HEK293T (cell line): ENCODE measurements at regions not wholly inside any gene's neighbourhood (a gene's known extent, or its start where the extent isn't known, plus 50 kb on each side); places are given as distances from the start of the nearest gene placed in this dataset.

Source experiments
- CTCF ChIA-PET: fragments of 350-600 bp; formaldehyde crosslinking; extraction: SDS; loops from one replicate; lab custom pipeline; 2021; ENCODE audit warnings: antibody characterized with exemption, inconsistent platforms; lab: Yijun Ruan, JAX
- POLR2A ChIA-PET: fragments of 350-600 bp; formaldehyde crosslinking; extraction: SDS; loops from one replicate; lab custom pipeline; 2020; ENCODE audit warnings: antibody characterized with exemption, inconsistent platforms; lab: Yijun Ruan, JAX
- DNase-seq: peaks from one replicate; pipeline ENCODE4 v3.0.0; 2012; ENCODE audit warnings: mixed read lengths; ENCODE audit errors: extremely low spot score
- ARNT ChIP-seq: fragments of 450-650 bp; IDR thresholded peaks from 2 replicates; pipeline ENCODE4 v1.6.1; 2017; ENCODE audit warnings: mild to moderate bottlenecking
- BHLHE40 ChIP-seq: fragments of 450-650 bp; IDR thresholded peaks from 2 replicates; pipeline ENCODE4 v1.6.1; 2016; ENCODE audit warnings: mild to moderate bottlenecking, moderate library complexity, borderline replicate concordance
- CTBP1 ChIP-seq: fragments of 450-650 bp; IDR thresholded peaks from 2 replicates; pipeline ENCODE4 v1.6.1; 2016; ENCODE audit warnings: borderline replicate concordance
- ELF4 ChIP-seq: fragments of 450-650 bp; IDR thresholded peaks from 2 replicates; pipeline ENCODE4 v1.6.1; 2017; ENCODE audit warnings: antibody characterized with exemption
- FOXA1 ChIP-seq: fragments of 450-650 bp; IDR thresholded peaks from 2 replicates; pipeline ENCODE4 v1.6.1; 2016; ENCODE audit warnings: mild to moderate bottlenecking
- FOXK2 ChIP-seq: fragments of 450-650 bp; IDR thresholded peaks from 2 replicates; pipeline ENCODE4 v1.6.1; 2016; ENCODE audit warnings: mild to moderate bottlenecking
- FOXM1 ChIP-seq: fragments of 450-650 bp; IDR thresholded peaks from 2 replicates; pipeline ENCODE4 v1.6.1; 2017; ENCODE audit warnings: mild to moderate bottlenecking, borderline replicate concordance
- HDGF ChIP-seq: fragments of 450-650 bp; IDR thresholded peaks from 2 replicates; pipeline ENCODE4 v1.6.1; 2017; ENCODE audit warnings: antibody characterized with exemption, borderline replicate concordance
- L3MBTL2 ChIP-seq: fragments of 450-650 bp; conservative IDR thresholded peaks from 2 replicates; pipeline ENCODE4 v1.6.1; 2016; ENCODE audit warnings: mild to moderate bottlenecking
- LEF1 ChIP-seq: fragments of 450-650 bp; IDR thresholded peaks from 2 replicates; pipeline ENCODE4 v1.6.1; 2017; ENCODE audit warnings: mild to moderate bottlenecking, borderline replicate concordance
- NFRKB ChIP-seq: fragments of 450-650 bp; IDR thresholded peaks from 2 replicates; pipeline ENCODE4 v1.6.1; 2016; ENCODE audit warnings: mild to moderate bottlenecking, moderate library complexity
- PKNOX1 ChIP-seq: fragments of 450-650 bp; IDR thresholded peaks from 2 replicates; pipeline ENCODE4 v1.6.1; 2016
- SP1 ChIP-seq: fragments of 450-650 bp; IDR thresholded peaks from 2 replicates; pipeline ENCODE4 v1.6.1; 2017
- SUZ12 ChIP-seq: fragments of 450-650 bp; IDR thresholded peaks from 2 replicates; pipeline ENCODE4 v1.6.1; 2016; ENCODE audit warnings: mild to moderate bottlenecking
- TARDBP ChIP-seq: fragments of 450-650 bp; IDR thresholded peaks from 2 replicates; pipeline ENCODE4 v1.6.1; 2016
- ZNF384 ChIP-seq: fragments of 450-650 bp; IDR thresholded peaks from 2 replicates; pipeline ENCODE4 v1.6.1; 2016

GRCh38 chr15:31510057-31510456 is 183.4 kb downstream of the KLF13 start:
- no peak for DNase-seq
- ChIA-PET CTCF (no interaction called here), POLR2A (no interaction called here)
- no peak for TF ChIP-seq ELF4
- TF ChIP-seq CTBP1: no peak
- TF ChIP-seq ARNT: no peak
- no peak for TF ChIP-seq HDGF
- TF ChIP-seq NFRKB: no peak
- no peak for TF ChIP-seq FOXA1
- TF ChIP-seq FOXK2: no peak
- TF ChIP-seq PKNOX1: no peak
- TF ChIP-seq SP1: no peak
- no peak for TF ChIP-seq ZNF384
- no peak for TF ChIP-seq TARDBP
- no peak for TF ChIP-seq FOXM1
- no peak for TF ChIP-seq LEF1
- no peak for TF ChIP-seq BHLHE40
- no peak for TF ChIP-seq SUZ12
- TF ChIP-seq L3MBTL2: no peak

DNA sequence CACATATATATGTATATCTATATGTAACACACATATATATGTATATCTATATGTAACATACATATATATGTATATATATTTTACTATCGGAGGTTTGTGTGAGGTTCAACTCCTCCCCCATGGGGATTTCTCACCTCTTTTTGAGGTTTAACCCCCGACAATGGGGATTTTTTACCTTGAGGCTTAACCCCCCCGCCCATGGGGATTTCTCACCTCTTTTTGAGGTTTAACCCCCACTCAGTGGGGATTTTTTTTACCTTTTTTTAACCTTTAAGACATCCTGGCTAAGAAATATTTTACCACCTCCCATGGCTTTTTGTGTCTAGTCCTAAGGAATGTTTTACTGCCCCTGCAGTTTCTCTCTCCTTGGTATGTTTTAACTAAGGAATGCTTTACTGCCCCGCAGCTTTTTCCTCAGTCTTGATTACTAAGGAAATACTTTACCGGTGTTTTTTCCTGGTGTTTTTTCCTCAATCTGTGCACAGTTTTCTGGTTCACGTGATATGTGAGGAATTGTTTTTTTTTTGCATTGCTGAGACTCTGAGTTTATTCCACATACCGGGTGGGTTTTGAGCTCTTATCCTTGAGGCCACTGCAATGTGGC is 185.2 kb downstream of the KLF13 start:
- TF ChIP-seq TARDBP (no peak), PKNOX1 (no peak), FOXA1 (no peak), ZNF384 (no peak), BHLHE40 (no peak), NFRKB (no peak), FOXM1 (no peak), FOXK2 (no peak), SUZ12 (no peak), CTBP1 (no peak), ELF4 (no peak), SP1 (no peak)
- POLR2A ChIA-PET: no interaction called here
- CTCF ChIA-PET: no interaction called here
- no peak for DNase-seq

- TF ChIP-seq L3MBTL2 (no peak), ARNT (no peak), HDGF (no peak), CTBP1 (no peak)
- ChIA-PET POLR2A (no interaction called here), CTCF (no interaction called here)
- DNase-seq: no peak
These were observed 186.5 kb downstream of the KLF13 start for GRCh38 chr15:31513178-31513577.

- CTCF ChIA-PET: no interaction called here
- TF ChIP-seq SUZ12 (no peak), LEF1 (no peak), PKNOX1 (no peak), ZNF384 (no peak), FOXA1 (no peak), FOXK2 (no peak), BHLHE40 (no peak), ARNT (no peak), NFRKB (no peak), SP1 (no peak), HDGF (no peak), TARDBP (no peak), L3MBTL2 (no peak), CTBP1 (no peak), FOXM1 (no peak), ELF4 (no peak)
- POLR2A ChIA-PET: no interaction called here
- no peak for DNase-seq
These were observed 189.8 kb downstream of the KLF13 start for GRCh38 chr15:31516440-31516839.

- ChIA-PET CTCF (no interaction called here), POLR2A (no interaction called here)
- DNase-seq: no peak
- no peak for TF ChIP-seq FOXK2
- no peak for TF ChIP-seq SUZ12
These were observed 190.2 kb downstream of the KLF13 start for GRCh38 chr15:31516874-31517273.

GRCh38 chr15:31517711-31518110 is 191.1 kb downstream of the KLF13 start:
- POLR2A ChIA-PET: no interaction called here
- CTCF ChIA-PET: no interaction called here
- TF ChIP-seq SUZ12: no peak
- DNase-seq: no peak

- POLR2A ChIA-PET: no interaction called here
- TF ChIP-seq HDGF (no peak), L3MBTL2 (no peak), CTBP1 (no peak), FOXA1 (no peak), ZNF384 (no peak), ARNT (no peak), SUZ12 (no peak), NFRKB (no peak)
- no peak for DNase-seq
- CTCF ChIA-PET: no interaction called here
These were observed 195.4 kb downstream of the KLF13 start for GRCh38 chr15:31522028-31522427.
